Heart right ventricle (tissue), 16 donors: ENCODE measurements at regions not wholly inside any gene's neighbourhood (a gene's known extent, or its start where the extent isn't known, plus 50 kb on each side); places are given as distances from the start of the nearest gene placed in this dataset.

Experiments
- ATAC-seq, 8 donors: fragments of 200-7000 bp; cut with Tn5 transposase; one replicate each; pipeline ENCODE4 v1.9.1; 2020; ENCODE audit warnings: mild to moderate bottlenecking in 8 of 8, moderate library complexity in 8 of 8, moderate number of reproducible peaks in 1 of 8
- DNase-seq, 2 donors: peaks; one replicate each; pipeline ENCODE4 v3.0.0-alpha.2; 2020
- H3K27ac ChIP-seq, 10 donors: fragments of 200-600 bp; sonication (generic) in 2 of 10; one replicate each; pipeline versions ENCODE4 v1.5.0 to v1.8.0; 2020 to 2022; ENCODE audit warnings: mild to moderate bottlenecking in 3 of 10
- H3K27me3 ChIP-seq, 7 donors: fragments of 200-600 bp; one replicate each; pipeline ENCODE4 v1.8.0; 2021 to 2022; ENCODE audit warnings: mild to moderate bottlenecking in 2 of 7
- H3K36me3 ChIP-seq, 9 donors: fragments of 200-600 bp; sonication (generic) in 1 of 9; one replicate each; pipeline versions ENCODE4 v1.5.0 to v1.8.0; 2020 to 2022; ENCODE audit warnings: mild to moderate bottlenecking in 2 of 9
- H3K4me1 ChIP-seq, 9 donors: fragments of 200-600 bp; sonication (generic) in 1 of 9; one replicate each; pipeline versions ENCODE4 v1.5.0 to v1.8.0; 2020 to 2022; ENCODE audit warnings: mild to moderate bottlenecking in 4 of 9
- H3K4me3 ChIP-seq, 10 donors: fragments of 200-600 bp; sonication (generic) in 2 of 10; one replicate each; pipeline versions ENCODE4 v1.5.0 to v1.8.0; 2020 to 2022; ENCODE audit warnings: mild to moderate bottlenecking in 7 of 10, moderate library complexity in 2 of 10
- H3K9me3 ChIP-seq, 11 donors: fragments of 200-600 bp in 10 of 11; sonication (generic) in 2 of 11; one replicate each; pipeline versions ENCODE4 v1.5.0 to v1.8.0; 2013 to 2022; ENCODE audit warnings: mild to moderate bottlenecking in 2 of 11, control low read depth in 1 of 11, moderate library complexity in 1 of 11
- WGBS, 2 donors: extraction: QIAGEN DNeasy Blood & Tissue Kit; methylation state at CpG; one replicate each; pipeline ENCODE4 v1.1.7; 2013; ENCODE audit warnings: inconsistent platforms in 1 of 2; 5-methylcytosine and 5-hydroxymethylcytosine counted together
- intact Hi-C, 10 donors: fragments of 100-400 bp; cut with DNase I; formaldehyde crosslinking; loops; one replicate each; pipeline versions ENCODE4 v1.11.1 to v1.14.2; 2022
- TF ChIP-seq, protein P1 (sequence below), 9 donors: fragments of 200-600 bp; sonication (generic) in 2 of 9; IDR thresholded peaks; one replicate each; pipeline versions ENCODE4 v1.5.0 to v1.8.0; 2021 to 2022; ENCODE audit warnings: antibody characterized with exemption in 9 of 9, mild to moderate bottlenecking in 5 of 9, moderate library complexity in 1 of 9
- donor health status: Arrhythmogenic right ventricular cardiomyopathy.
- donor health status: ischemic (EF 13 %, LVEDD 7.1; RV severe dilation, severe dysfunction).
- donor health status: healthy with polysubstance abuse.
- donor health status: DM: no; HTN: yes; CAD: no.
- donor health status: DM: no; HTN: no; CAD: no.
- donor health status: ischemic (EF 25% LVEDD 6.9; RV normal size, moderate dysfunction).
- donor health status: ischemic (EF 25% LVEDD 5.7; RV mildly dilated, moderate dysfunction).
- donor health status: healthy.
- donor health status: DM: yes; HTN: yes; CAD: no.
- donor health status: Ischemic cardiomyopathy.
- donor health status: ischemic (EF 35%, LVEDD 5.7; RV mildly dilated, moderate dysfunction).
- donor health status: nonischemic (EF 11% LVEDD 7.7; RV severe dilation, severe dysfunction).
- donor health status: DM: yes; HTN: yes; CAD: no.
- donor health status: PGD.
- donor health status: ischemic (EF 29% LVEDD 5.4; RV normal size, mild dysfunction).
- donor health status: nonischemic (EF 23%, LVEDD 6.1; RV moderate dilation, normal function).

DNA sequence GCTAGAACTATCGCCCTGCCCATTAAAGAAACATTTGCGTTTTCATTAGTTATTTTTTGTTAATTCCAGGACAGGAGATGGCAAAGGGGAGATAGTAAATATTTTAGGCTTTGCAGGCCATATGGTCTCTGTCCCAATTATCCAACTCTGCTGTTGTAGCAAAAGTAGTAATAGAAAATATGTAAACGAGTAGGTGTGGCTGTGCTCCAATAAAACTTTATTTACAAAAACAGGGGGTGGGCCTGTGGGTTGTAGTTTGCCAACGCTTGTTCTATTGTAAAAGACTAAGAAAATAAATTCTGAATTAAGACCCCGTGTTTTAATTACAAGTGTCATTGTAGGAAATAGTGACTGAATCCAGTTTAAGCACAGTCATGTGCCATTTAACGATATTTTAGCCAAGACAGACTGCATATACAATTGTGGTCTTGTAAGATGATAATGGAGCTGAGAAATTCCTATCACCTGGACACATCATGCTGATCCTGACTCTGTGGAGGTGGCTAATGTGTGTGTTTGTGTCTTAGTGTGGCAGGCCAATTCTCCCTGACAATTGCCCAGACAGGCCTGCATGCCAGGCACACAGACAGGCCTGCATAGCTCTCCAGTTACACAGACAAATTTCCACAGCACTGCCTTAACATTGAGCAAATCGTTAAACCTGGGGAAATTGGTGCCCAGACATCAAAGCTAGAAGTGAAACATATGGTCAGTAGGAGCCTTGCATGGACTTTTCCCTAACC is 76.4 kb downstream of the SKA1 start:
- TF ChIP-seq, protein P1, sequence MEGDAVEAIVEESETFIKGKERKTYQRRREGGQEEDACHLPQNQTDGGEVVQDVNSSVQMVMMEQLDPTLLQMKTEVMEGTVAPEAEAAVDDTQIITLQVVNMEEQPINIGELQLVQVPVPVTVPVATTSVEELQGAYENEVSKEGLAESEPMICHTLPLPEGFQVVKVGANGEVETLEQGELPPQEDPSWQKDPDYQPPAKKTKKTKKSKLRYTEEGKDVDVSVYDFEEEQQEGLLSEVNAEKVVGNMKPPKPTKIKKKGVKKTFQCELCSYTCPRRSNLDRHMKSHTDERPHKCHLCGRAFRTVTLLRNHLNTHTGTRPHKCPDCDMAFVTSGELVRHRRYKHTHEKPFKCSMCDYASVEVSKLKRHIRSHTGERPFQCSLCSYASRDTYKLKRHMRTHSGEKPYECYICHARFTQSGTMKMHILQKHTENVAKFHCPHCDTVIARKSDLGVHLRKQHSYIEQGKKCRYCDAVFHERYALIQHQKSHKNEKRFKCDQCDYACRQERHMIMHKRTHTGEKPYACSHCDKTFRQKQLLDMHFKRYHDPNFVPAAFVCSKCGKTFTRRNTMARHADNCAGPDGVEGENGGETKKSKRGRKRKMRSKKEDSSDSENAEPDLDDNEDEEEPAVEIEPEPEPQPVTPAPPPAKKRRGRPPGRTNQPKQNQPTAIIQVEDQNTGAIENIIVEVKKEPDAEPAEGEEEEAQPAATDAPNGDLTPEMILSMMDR (IDR thresholded peaks at IDR 0.05), result no peak
- DNase-seq (no peak), ATAC-seq (no peak)

DNA sequence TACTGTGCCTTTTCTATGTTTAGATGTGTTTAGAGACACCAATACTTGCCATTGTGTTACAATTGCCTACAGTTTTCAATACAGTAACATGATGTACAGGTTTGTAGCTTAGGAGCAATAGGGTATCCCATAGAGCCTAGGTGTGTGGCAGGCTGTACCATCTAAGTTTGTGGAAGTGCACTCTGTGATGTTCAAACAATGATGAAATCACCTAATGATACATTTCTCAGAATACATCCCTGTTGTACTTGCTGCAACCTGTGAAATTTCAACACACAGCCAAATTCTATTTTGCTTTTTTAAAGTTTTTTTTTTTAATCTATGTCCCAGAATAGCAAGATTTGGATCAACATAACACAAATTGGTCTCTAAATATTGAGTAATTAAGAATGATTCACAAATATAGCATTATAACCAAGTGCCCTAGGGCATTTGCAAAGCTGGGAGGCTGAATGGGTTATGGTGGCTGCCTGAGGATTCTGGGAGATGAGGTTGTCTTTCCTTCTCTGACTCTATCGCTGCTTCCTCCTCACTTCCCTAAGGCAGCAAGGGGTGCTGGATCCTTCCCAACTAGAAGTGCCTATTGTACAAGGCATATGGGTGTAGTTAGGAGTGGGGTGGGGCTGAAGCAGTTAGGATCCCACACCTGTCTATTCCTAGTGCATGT is 78.3 kb downstream of the SKA1 start:
- ATAC-seq, result no peak

More for the DNA sequence above, 76.4 kb downstream of the SKA1 start:
- Histone ChIP-seq H3K4me1 (no peaks in the 10 kb centered on the region), H3K27me3 (peaks cover 0 to 3% (median 0%) of the 10 kb centered on the region in 7 donors), H3K27ac (no peak overlapping the region), H3K9me3 (no peaks in the 10 kb centered on the region), H3K36me3 (no peaks in the 10 kb centered on the region), H3K4me3 (no peak overlapping the region)
- intact Hi-C loops, result no loop called here
- 83 to 85% methylated on average over 7 of the region's 7 CpGs for WGBS, 2 donors

DNA sequence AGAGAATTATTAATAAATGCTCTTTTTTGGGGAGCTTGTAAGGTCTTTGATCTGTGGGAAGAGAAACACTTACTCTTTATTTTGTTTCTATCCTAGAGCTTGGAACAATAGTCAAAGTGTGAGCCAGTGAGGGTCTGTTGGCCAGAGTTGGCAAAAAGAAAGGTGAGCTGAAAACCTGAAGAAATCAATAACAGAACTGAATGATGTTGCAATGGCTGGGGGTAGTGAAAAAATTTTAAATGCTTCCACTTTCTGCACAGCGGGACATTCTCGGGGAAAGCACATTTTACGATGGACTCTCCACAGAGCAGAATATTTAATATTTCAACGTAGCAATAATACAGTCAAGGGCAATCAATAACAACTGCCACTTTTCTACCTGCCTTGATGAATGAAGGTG is 78.9 kb downstream of the SKA1 start:
- intact Hi-C loops, result no loop called here
- H3K27me3 ChIP-seq, result no peaks in the 10 kb centered on the region
- H3K9me3 ChIP-seq, result no peaks in the 10 kb centered on the region
- ATAC-seq (no peak), DNase-seq (no peak)
- 93 to 96% methylated on average over 4 of the region's 4 CpGs for WGBS, 2 donors
- H3K27ac ChIP-seq, result no peak overlapping the region
- TF ChIP-seq, protein P1 (IDR thresholded peaks at IDR 0.05), result no peak
- no peaks in the 10 kb centered on the region for H3K36me3 ChIP-seq
- no peaks in the 10 kb centered on the region for H3K4me1 ChIP-seq
- H3K4me3 ChIP-seq, result no peak overlapping the region

More for the DNA sequence above, 78.3 kb downstream of the SKA1 start:
- Histone ChIP-seq H3K9me3 (no peaks in the 10 kb centered on the region), H3K4me3 (no peak overlapping the region), H3K27me3 (peaks cover 0 to 3% (median 0%) of the 10 kb centered on the region in 7 donors), H3K36me3 (no peaks in the 10 kb centered on the region), H3K27ac (no peak overlapping the region), H3K4me1 (no peaks in the 10 kb centered on the region)
- no peak for DNase-seq
- 78 to 79% methylated on average over 1 of the region's 1 CpG for WGBS, 2 donors
- TF ChIP-seq, protein P1 (IDR thresholded peaks at IDR 0.05), result no peak
- intact Hi-C loops, result no loop called here

DNA sequence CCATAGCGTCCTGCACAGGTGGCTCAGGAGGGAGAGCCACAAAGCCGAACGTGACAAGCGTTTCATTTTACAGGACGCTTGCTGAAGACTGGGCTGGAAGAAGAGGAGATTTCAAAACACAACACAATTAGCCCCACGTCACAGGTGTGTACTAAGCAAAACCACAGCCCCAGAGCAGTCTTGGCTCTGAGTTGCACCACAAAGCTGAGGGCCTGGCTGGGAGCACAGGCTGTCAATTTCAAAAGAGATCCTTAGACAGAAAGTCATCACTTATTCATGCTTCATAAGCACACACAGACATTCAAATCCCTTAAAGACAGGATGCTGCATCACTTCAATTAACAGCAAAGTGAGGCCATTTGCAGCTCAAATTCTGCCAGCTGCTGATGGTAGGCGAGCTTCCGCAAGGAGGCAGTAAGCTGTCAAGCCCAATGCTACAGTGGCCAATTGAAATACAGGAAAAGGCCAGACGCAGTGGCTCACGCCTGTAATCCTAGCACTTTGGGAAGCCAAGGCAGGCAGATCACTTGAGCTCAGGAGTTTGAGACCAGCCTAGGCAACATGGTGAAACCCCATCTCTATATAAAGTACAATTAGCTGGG is 79.6 kb downstream of the SKA1 start:
- intact Hi-C loops, result no loop called here
- Histone ChIP-seq H3K27me3 (no peaks in the 10 kb centered on the region), H3K4me3 (no peak overlapping the region), H3K9me3 (no peaks in the 10 kb centered on the region), H3K27ac (no peak overlapping the region), H3K4me1 (no peaks in the 10 kb centered on the region), H3K36me3 (no peaks in the 10 kb centered on the region)
- TF ChIP-seq, protein P1 (IDR thresholded peaks at IDR 0.05), result no peak
- WGBS, 2 donors, result 77 to 81% methylated on average over 10 of the region's 10 CpGs
- no peak for ATAC-seq
- DNase-seq, result no peak
